ENCODE measurements at regions not wholly inside any gene's neighbourhood (a gene's known extent, or its start where the extent isn't known, plus 50 kb on each side); places are given as distances from the start of the nearest gene placed in this dataset.

GRCh38 chr3:87550892-87551291, 274.5 kb upstream of the POU1F1 start:
- TF ChIP-seq CTCF (IDR thresholded peaks at IDR 0.05; ENCODE audit: low read length), result no peak
- no peak for TF ChIP-seq EZH2phosphoT487 (IDR thresholded peaks at IDR 0.05; ENCODE audit: low read length)
